Esophagus muscularis mucosa (tissue), 3 donors: ENCODE measurements at regions not wholly inside any gene's neighbourhood (a gene's known extent, or its start where the extent isn't known, plus 50 kb on each side); places are given as distances from the start of the nearest gene placed in this dataset.

ENCODE experiments used
- CTCF ChIP-seq, 3 experiments: fragments of 200-600 bp in 2 of 3; fragments of 450-650 bp in 1 of 3; sonication (generic) in 2 of 3; IDR thresholded peaks; one replicate each; pipeline ENCODE4 v1.5.1; 2017 to 2019; ENCODE audit warnings: antibody characterized with exemption in 3 of 3, mild to moderate bottlenecking in 2 of 3, moderate library complexity in 1 of 3
- POLR2A ChIP-seq: fragments of 450-650 bp; IDR thresholded peaks from one replicate; pipeline ENCODE4 v1.6.1; 2017; ENCODE audit warnings: antibody characterized with exemption, moderate library complexity, mild to moderate bottlenecking, low read depth

- TF ChIP-seq CTCF (IDR thresholded peaks at IDR 0.05) (no peak), POLR2A (no peak)
Measured at GRCh38 chr20:6916938-6917337, 149.5 kb downstream of the BMP2 start.
